Choroid plexus epithelial cell (primary cell): ENCODE measurements at regions not wholly inside any gene's neighbourhood (a gene's known extent, or its start where the extent isn't known, plus 50 kb on each side); places are given as distances from the start of the nearest gene placed in this dataset.
"Not testable (repeated sequence)": the region's sequence is repeated elsewhere in the genome, so short reads cannot be mapped to it uniquely, and the experiment has no call there.

ENCODE experiments used
- DNase-seq: peaks from one replicate; pipeline ENCODE4 v3.0.0-alpha.2; 2010; ENCODE audit warnings: low read depth
- H3K4me3 ChIP-seq: 2 replicates; pipeline ENCODE4 v1.5.1; 2011; ENCODE audit warnings: low read depth, mild to moderate bottlenecking, control low read depth, low read length, moderate library complexity
- CTCF ChIP-seq: conservative IDR thresholded peaks from 2 replicates; pipeline ENCODE4 v1.5.1; 2011; ENCODE audit warnings: low read depth, mild to moderate bottlenecking, control low read depth, inconsistent platforms, low read length, moderate library complexity

DNA sequence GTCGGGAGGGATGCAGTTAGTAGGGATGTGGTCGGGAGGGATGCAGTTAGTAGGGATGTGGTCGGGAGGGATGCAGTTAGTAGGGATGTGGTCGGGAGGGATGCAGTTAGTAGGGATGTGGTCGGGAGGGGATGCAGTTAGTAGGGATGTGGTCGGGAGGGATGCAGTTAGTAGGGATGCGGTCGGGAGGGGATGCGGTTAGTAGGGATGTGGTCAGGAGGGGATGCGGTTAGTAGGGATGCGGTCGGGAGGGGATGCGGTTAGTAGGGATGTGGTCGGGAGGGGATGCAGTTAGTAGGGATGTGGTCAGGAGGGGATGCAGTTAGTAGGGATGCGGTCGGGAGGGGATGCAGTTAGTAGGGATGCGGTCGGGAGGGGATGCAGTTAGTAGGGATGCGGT is 96.2 kb downstream of the BDH1 start:
- H3K4me3 ChIP-seq, DNase-seq: not testable (repeated sequence)

- DNase-seq, result no peak
- no peak overlapping the region for H3K4me3 ChIP-seq
- no peak for TF ChIP-seq CTCF
Observed at GRCh38 chr3:197458906-197459470, 96.8 kb downstream of the BDH1 start.

DNA sequence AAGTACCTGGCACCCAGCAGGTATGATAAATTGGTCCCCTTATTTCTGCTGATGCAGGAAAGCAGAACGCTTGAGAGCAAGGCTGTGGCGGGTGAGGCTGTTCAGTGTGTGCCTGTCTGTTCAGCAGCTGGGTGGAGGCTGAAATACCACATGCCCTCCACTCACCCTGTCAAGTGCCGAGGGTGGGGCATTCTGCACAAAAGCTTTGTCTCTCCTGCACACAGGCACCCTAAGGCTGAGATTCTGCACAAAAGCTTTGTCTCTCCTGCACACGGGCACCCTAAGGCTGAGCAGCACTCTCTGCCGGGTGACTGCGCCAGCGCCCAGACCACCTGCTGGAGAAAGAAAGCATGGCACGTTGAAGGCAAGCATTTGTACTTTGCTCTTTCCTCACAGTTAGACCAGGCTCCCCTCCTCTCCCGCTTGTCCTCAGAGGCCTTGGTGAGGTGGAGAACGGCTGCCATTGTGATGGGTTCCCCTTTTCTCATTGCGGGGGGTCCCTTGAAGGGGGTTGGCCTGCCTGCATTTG is 97.5 kb downstream of the BDH1 start:
- TF ChIP-seq CTCF, result peak; percentile 61
- no peak overlapping the region for H3K4me3 ChIP-seq
- peak; percentile 43 for DNase-seq

DNA sequence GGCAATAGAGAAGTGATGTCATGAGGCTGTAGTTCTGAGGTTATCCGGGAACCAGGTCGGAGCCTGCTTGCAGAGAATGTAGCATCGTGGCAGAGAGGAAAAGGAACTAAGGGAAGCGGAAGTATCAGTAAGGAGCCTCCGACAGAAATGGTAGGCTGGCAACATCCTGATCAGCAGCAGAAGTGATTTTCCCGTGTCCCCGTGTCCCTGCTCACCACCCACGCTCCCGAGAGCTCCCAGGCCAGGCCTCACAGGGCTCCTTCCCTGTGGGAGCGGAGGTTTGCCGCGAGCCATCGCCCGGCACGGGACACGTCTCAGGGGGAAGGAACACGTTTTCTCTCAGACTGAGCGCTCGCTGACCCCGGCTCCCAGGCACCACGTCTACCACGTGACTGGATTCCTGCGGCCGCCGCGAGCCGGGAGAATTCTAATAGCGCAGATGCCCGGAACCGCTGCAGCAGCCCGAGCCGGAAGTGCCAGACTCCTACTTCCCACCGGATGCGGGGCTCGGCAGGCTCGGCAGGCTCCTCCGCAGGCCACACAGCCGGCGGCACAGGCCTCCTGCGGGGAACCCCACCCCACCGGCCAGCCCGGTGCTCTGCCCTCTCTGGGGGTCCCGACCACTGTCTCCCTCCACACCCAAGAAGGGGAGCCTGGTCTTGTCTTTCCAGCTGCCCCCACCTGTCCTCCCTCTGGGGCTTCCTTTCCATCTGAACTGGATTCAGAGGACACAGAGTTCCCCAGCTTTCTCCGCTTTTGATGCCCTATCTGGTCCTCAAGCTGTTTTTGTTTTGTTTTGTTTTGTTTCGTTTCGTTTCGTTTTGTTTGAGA is 99.3 kb downstream of the BDH1 start:
- H3K4me3 ChIP-seq, result peak overlapping the region; percentile 58
- DNase-seq, result peak; percentile 95
- no peak for TF ChIP-seq CTCF

DNA sequence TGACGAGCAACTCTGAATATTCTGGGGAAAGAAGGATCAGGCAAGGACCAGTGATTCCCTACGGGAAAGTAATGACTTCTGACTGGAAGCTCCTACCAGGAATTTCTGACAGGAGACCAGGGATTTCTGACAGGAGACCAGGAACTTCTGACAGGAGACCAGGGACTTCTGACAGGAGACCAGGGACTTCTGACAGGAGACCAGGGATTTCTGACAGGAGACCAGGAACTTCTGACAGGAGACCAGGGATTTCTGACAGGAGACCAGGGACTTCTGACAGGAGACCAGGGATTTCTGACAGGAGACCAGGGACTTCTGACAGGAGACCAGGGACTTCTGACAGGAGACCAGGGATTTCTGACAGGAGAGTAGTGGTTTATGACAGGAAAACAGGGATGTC is 100.9 kb downstream of the BDH1 start:
- DNase-seq, H3K4me3 ChIP-seq: not testable (repeated sequence)

- peak; percentile 38 for TF ChIP-seq CTCF
- peak; percentile 45 for DNase-seq
Observed at GRCh38 chr3:197454014-197454413, 101.8 kb downstream of the BDH1 start.

DNA sequence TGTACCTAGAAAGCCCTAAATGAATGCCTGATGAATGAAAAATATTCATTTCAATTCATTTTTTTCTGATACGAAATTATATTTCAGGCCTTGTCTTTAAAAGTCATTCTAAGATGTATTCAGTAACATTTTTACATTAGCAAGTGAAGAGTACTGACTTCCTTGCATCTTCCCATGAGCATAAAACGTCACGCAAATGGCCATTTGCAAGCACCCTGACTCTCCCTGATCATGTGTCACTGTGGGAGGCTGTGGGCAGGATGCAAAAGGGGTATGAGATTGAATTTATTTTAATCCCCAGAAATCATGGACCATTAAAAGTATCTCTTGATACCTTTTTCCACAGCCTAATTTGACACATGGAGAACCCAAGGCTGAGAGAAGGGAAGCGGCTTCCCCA is 105.0 kb downstream of the BDH1 start:
- TF ChIP-seq CTCF, result no peak
- H3K4me3 ChIP-seq, result no peak overlapping the region
- DNase-seq, result no peak

More at GRCh38 chr3:197454014-197454413, 101.8 kb downstream of the BDH1 start:
- H3K4me3 ChIP-seq, result no peak overlapping the region

GRCh38 chr3:197450308-197450707 is 105.5 kb downstream of the BDH1 start:
- TF ChIP-seq CTCF, result no peak
- DNase-seq, result no peak
- H3K4me3 ChIP-seq, result no peak overlapping the region

DNA sequence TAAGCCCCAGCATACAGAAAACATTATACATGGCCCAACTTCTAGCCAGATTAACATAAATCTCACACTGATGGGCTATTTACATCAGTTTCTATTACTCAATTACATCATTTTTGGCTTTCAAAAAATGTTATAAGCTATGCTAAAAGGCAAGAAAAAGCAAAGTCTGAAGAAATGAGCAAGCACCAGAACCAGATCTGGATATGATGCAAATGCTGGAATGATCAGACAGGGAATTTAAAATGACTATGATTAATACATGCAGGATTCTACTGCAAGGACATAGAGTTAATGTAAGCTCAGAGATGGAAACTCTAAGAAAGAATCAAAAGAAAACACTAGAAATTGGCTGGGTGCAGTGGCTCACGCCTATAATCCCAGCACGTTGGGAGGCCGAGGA is 106.6 kb downstream of the BDH1 start:
- DNase-seq, result not testable (repeated sequence)

GRCh38 chr3:197447781-197448180 is 108.0 kb downstream of the BDH1 start:
- H3K4me3 ChIP-seq, DNase-seq: not testable (repeated sequence)

More for the DNA sequence above, 106.6 kb downstream of the BDH1 start:
- H3K4me3 ChIP-seq, result not testable (repeated sequence)
